ENCODE measurements at regions not wholly inside any gene's neighbourhood (a gene's known extent, or its start where the extent isn't known, plus 50 kb on each side); places are given as distances from the start of the nearest gene placed in this dataset.

DNA sequence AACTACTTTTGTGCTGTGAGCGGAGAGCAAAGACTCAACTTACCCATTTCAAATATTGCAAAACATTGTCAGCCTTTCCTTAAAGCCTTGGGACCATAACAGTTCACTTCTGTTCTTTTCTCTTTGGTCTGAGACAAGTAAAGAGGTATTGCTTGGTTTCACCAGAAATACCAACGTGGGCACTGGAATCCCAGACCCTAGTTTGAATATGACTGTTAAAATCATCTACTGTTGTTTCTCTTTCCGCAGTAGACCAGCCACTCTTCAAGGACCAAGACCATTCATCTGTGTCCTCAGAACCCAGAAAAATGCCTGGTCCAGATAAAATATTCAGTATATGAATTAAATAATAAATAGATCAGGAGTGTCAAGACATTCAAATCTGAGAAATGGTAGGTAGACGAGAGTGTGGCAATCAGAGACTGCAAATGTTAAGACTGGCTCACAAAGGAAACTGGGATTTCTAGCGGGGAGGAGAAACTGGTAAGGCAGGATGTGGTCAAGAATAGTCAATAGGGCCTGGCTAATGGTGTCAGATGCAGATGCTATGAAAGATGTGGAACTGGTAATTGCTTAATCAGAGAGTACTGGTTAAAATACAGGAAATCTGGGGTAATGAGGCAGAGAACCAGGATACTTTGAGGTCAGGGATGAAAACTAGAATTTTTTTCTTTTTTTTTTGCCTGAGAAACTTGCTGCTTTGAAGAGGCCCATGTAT lies 82.1 kb upstream of the IL33 start:
- peak overlapping the region; percentile 45 for H3K4me2 ChIP-seq
- H3K27me3 ChIP-seq (ENCODE audit: insufficient read depth, low read depth) = no peaks in the 10 kb centered on the region
- H3K36me3 ChIP-seq (ENCODE audit: insufficient read depth) = no peaks in the 10 kb centered on the region
- peaks cover 34% of the 10 kb centered on the region for H3K4me1 ChIP-seq (ENCODE audit: low read depth, poor library complexity, severe bottlenecking)
- H3K79me2 ChIP-seq (ENCODE audit: insufficient read depth, low read depth) = no peaks in the 10 kb centered on the region
- TF ChIP-seq CTCF (conservative IDR thresholded peaks at IDR 0.05; ENCODE audit: low read depth, low read length) = no peak
- H2AFZ ChIP-seq (ENCODE audit: low read depth) = no peak overlapping the region
- H4K20me1 ChIP-seq (ENCODE audit: insufficient read depth) = no peaks in the 10 kb centered on the region
- H3K4me3 ChIP-seq (IDR thresholded peaks at IDR 0.05; ENCODE audit: insufficient read depth, low read depth, low read length) = no peak overlapping the region
- H3K27ac ChIP-seq = peak overlapping the region; percentile 33; the same call in 1 of the 2 replicates
- no peak overlapping the region for H3K9ac ChIP-seq

GRCh38 chr9:6132650-6133049 lies 83.0 kb upstream of the IL33 start:
- Histone ChIP-seq H3K4me3 (IDR thresholded peaks at IDR 0.05; ENCODE audit: insufficient read depth, low read depth, low read length) (no peak overlapping the region), H3K4me2 (peak overlapping the region; percentile 45), H3K36me3 (ENCODE audit: insufficient read depth) (no peaks in the 10 kb centered on the region), H3K9ac (no peak overlapping the region), H3K27ac (peak overlapping the region; percentile 33; the same call in 1 of the 2 replicates), H3K79me2 (ENCODE audit: insufficient read depth, low read depth) (no peaks in the 10 kb centered on the region), H3K4me1 (ENCODE audit: low read depth, poor library complexity, severe bottlenecking) (peaks cover 34% of the 10 kb centered on the region), H2AFZ (ENCODE audit: low read depth) (no peak overlapping the region), H3K27me3 (ENCODE audit: insufficient read depth, low read depth) (no peaks in the 10 kb centered on the region), H4K20me1 (ENCODE audit: insufficient read depth) (no peaks in the 10 kb centered on the region)
- no peak for TF ChIP-seq CTCF (conservative IDR thresholded peaks at IDR 0.05; ENCODE audit: low read depth, low read length)

GRCh38 chr9:6128030-6128429 lies 87.6 kb upstream of the IL33 start:
- no peaks in the 10 kb centered on the region for H3K27me3 ChIP-seq (ENCODE audit: insufficient read depth, low read depth)
- H3K4me3 ChIP-seq (IDR thresholded peaks at IDR 0.05; ENCODE audit: insufficient read depth, low read depth, low read length) = no peak overlapping the region
- H3K27ac ChIP-seq = no peak overlapping the region
- H2AFZ ChIP-seq (ENCODE audit: low read depth) = no peak overlapping the region
- no peak for TF ChIP-seq CTCF (conservative IDR thresholded peaks at IDR 0.05; ENCODE audit: low read depth, low read length)
- no peak overlapping the region for H3K4me2 ChIP-seq
- no peaks in the 10 kb centered on the region for H4K20me1 ChIP-seq (ENCODE audit: insufficient read depth)
- H3K79me2 ChIP-seq (ENCODE audit: insufficient read depth, low read depth) = no peaks in the 10 kb centered on the region
- H3K36me3 ChIP-seq (ENCODE audit: insufficient read depth) = no peaks in the 10 kb centered on the region
- peaks cover 13% of the 10 kb centered on the region for H3K4me1 ChIP-seq (ENCODE audit: low read depth, poor library complexity, severe bottlenecking)
- no peak overlapping the region for H3K9ac ChIP-seq

GRCh38 chr9:6126377-6126776 lies 89.2 kb upstream of the IL33 start:
- TF ChIP-seq CTCF (conservative IDR thresholded peaks at IDR 0.05; ENCODE audit: low read depth, low read length) = no peak
- Histone ChIP-seq H3K4me3 (IDR thresholded peaks at IDR 0.05; ENCODE audit: insufficient read depth, low read depth, low read length) (no peak overlapping the region), H3K4me1 (ENCODE audit: low read depth, poor library complexity, severe bottlenecking) (no peaks in the 10 kb centered on the region), H3K9ac (no peak overlapping the region), H3K27me3 (ENCODE audit: insufficient read depth, low read depth) (no peaks in the 10 kb centered on the region), H4K20me1 (ENCODE audit: insufficient read depth) (no peaks in the 10 kb centered on the region), H3K36me3 (ENCODE audit: insufficient read depth) (no peaks in the 10 kb centered on the region), H3K4me2 (no peak overlapping the region), H3K27ac (no peak overlapping the region), H3K79me2 (ENCODE audit: insufficient read depth, low read depth) (no peaks in the 10 kb centered on the region), H2AFZ (ENCODE audit: low read depth) (no peak overlapping the region)
